Panc1 (cell line): ENCODE measurements at regions not wholly inside any gene's neighbourhood (a gene's known extent, or its start where the extent isn't known, plus 50 kb on each side); places are given as distances from the start of the nearest gene placed in this dataset.
"Not testable (repeated sequence)": the region's sequence is repeated elsewhere in the genome, so short reads cannot be mapped to it uniquely, and the experiment has no call there.

Experiments
- ATAC-seq: fragments of 200-7000 bp; cut with Tn5 transposase; 2 replicates; pipeline ENCODE4 v1.9.1; 2020; ENCODE audit warnings: mild to moderate bottlenecking, moderate library complexity
- BruUV-seq: library from RNA; stranded (reverse); fragments of 400-500 nt; replicated peaks from 2 replicates; lab custom pipeline; 2021; lab: Mats Ljungman, UMichigan
- CTCF ChIA-PET: fragments of 300-600 bp; sonication (Branson Sonifier 250); formaldehyde crosslinking; loops from one replicate; lab custom pipeline; 2022; ENCODE audit warnings: antibody characterized with exemption; lab: Charles Lee
- POLR2A ChIA-PET: fragments of 300-600 bp; sonication (Branson Sonifier 250); formaldehyde crosslinking; loops from one replicate; lab custom pipeline; 2022; ENCODE audit warnings: antibody characterized with exemption; lab: Charles Lee
- DNase-seq: peaks from one replicate; pipeline ENCODE4 v3.0.0-alpha.2; 2010; ENCODE audit warnings: low read depth, low spot score
- H3K27ac ChIP-seq: 2 replicates; pipeline ENCODE4 v1.5.1; 2011; ENCODE audit warnings: mild to moderate bottlenecking, low read length, inconsistent platforms
- H3K27me3 ChIP-seq: fragments of 200-500 bp; sonication (Bioruptor generic); 2 replicates; pipeline ENCODE4 v1.6.0; 2014; ENCODE audit warnings: low read length, inconsistent platforms; ENCODE audit not compliant: control insufficient read depth, insufficient read depth
- H3K36me3 ChIP-seq: fragments of 200-500 bp; sonication (Bioruptor generic); 2 replicates; pipeline ENCODE4 v1.5.1; 2014; ENCODE audit warnings: inconsistent platforms, mild to moderate bottlenecking, low read length, moderate library complexity; ENCODE audit not compliant: control insufficient read depth, insufficient read depth
- H3K4me1 ChIP-seq: 2 replicates; pipeline ENCODE4 v1.5.1; 2011; ENCODE audit warnings: inconsistent platforms, mild to moderate bottlenecking, low read length, moderate library complexity; ENCODE audit not compliant: control insufficient read depth, insufficient read depth
- H3K4me3 ChIP-seq, 2 experiments: 2 replicates each; pipeline ENCODE4 v1.5.1; 2011 to 2012; ENCODE audit warnings: low read depth in 2 of 2, low read length in 2 of 2, mild to moderate bottlenecking in 2 of 2, inconsistent platforms in 1 of 2, moderate library complexity in 1 of 2
- H3K9me3 ChIP-seq: fragments of 200-500 bp; sonication (Bioruptor generic); 2 replicates; pipeline ENCODE4 v1.5.1; 2014; ENCODE audit warnings: low read depth, mild to moderate bottlenecking, inconsistent platforms, low read length, moderate library complexity; ENCODE audit not compliant: control insufficient read depth, insufficient read depth
- in situ Hi-C: cut with HindIII; loops from 2 replicates; pipeline ENCODE4 v1.10.0; 2016; ENCODE audit warnings: low sequenced_read_pairs, low pct_unique_long_range_greater_than_20kb
- intact Hi-C: fragments of 100-400 bp; cut with micrococcal nuclease; formaldehyde crosslinking; loops from one replicate; pipeline ENCODE4 v1.10.0; 2022; ENCODE audit not compliant: unreplicated experiment

- H3K27me3 ChIP-seq, BruUV-seq, H3K4me1 ChIP-seq, H3K4me3 ChIP-seq, DNase-seq, POLR2A ChIA-PET, H3K9me3 ChIP-seq, H3K27ac ChIP-seq, CTCF ChIA-PET, H3K36me3 ChIP-seq, in situ Hi-C loops, ATAC-seq, intact Hi-C loops: not testable (repeated sequence)
Observed at GRCh38 chrX:115840729-115841409, 279.9 kb downstream of the PLS3 start.

GRCh38 chrX:115850986-115851385, 290.0 kb downstream of the PLS3 start:
- BruUV-seq, H3K9me3 ChIP-seq, in situ Hi-C loops, CTCF ChIA-PET, POLR2A ChIA-PET, ATAC-seq, H3K27me3 ChIP-seq, H3K4me3 ChIP-seq, H3K27ac ChIP-seq, H3K4me1 ChIP-seq, DNase-seq, intact Hi-C loops, H3K36me3 ChIP-seq: not testable (repeated sequence)

GRCh38 chrX:115853260-115853659, 292.3 kb downstream of the PLS3 start:
- intact Hi-C loops, H3K4me3 ChIP-seq, DNase-seq, ATAC-seq, H3K27ac ChIP-seq, H3K27me3 ChIP-seq, H3K36me3 ChIP-seq, CTCF ChIA-PET, H3K4me1 ChIP-seq, BruUV-seq, in situ Hi-C loops, H3K9me3 ChIP-seq, POLR2A ChIA-PET: not testable (repeated sequence)

- CTCF ChIA-PET, H3K9me3 ChIP-seq, H3K27me3 ChIP-seq, DNase-seq, H3K27ac ChIP-seq, H3K4me3 ChIP-seq, H3K4me1 ChIP-seq, in situ Hi-C loops, ATAC-seq, POLR2A ChIA-PET, intact Hi-C loops, H3K36me3 ChIP-seq, BruUV-seq: not testable (repeated sequence)
Observed at GRCh38 chrX:115881170-115881569, 289.4 kb upstream of the AGTR2 start.

DNA sequence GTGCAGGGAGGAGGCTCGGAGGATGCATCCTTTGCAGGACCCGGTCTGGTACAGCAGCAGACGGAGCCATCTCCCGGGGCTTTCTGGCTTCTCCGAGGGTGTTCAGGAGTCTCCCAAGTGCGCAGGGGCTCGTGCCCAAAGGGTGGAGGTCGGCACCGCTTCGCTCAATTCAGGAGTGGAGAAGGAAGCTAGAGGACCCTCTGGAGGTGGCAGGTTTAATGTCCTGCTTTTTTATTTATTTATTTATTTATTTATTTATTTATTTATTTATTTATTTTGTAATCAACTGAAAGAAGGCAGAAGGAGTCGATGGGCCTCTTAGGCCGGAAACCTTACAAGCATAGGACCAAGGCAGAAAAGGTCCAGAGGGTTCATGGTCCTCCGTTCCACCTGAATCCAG, 286.4 kb upstream of the AGTR2 start:
- H3K27me3 ChIP-seq, BruUV-seq, CTCF ChIA-PET, H3K27ac ChIP-seq, POLR2A ChIA-PET, intact Hi-C loops, H3K4me1 ChIP-seq, H3K9me3 ChIP-seq, ATAC-seq, in situ Hi-C loops, DNase-seq, H3K36me3 ChIP-seq, H3K4me3 ChIP-seq: not testable (repeated sequence)

DNA sequence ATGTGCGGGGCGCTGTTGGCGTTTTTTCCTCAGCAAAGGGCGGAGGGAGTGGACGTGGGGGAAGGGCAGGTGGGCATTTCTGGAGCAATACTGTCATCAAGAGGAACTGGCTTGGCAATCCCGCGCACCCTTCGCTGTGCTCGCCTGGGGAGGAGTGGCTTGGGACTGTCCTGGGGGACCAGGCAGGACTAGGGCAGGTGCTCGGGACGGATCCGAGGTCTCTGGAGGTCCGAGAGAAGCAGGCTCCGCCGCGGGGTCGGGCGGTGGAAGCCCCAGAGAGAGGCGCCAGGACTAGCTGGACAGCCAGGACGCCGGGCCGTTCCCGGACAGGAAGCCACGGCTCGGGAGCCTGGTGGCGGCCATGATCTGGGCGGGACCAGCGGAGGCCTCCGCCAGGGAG, 282.5 kb upstream of the AGTR2 start:
- in situ Hi-C loops, H3K27ac ChIP-seq, BruUV-seq, DNase-seq, H3K27me3 ChIP-seq, ATAC-seq, H3K9me3 ChIP-seq, H3K4me3 ChIP-seq, H3K36me3 ChIP-seq, intact Hi-C loops, CTCF ChIA-PET, POLR2A ChIA-PET, H3K4me1 ChIP-seq: not testable (repeated sequence)

- not testable (repeated sequence) for H3K36me3 ChIP-seq, H3K4me3 ChIP-seq
Observed at GRCh38 chrX:115888519-115888918, 282.0 kb upstream of the AGTR2 start.

More at GRCh38 chrX:115888519-115888918, 282.0 kb upstream of the AGTR2 start:
- POLR2A ChIA-PET, H3K27me3 ChIP-seq, CTCF ChIA-PET, H3K9me3 ChIP-seq, BruUV-seq, ATAC-seq, intact Hi-C loops, H3K27ac ChIP-seq, DNase-seq, H3K4me1 ChIP-seq, in situ Hi-C loops: not testable (repeated sequence)
